HG03457 (cell line): ENCODE measurements at regions not wholly inside any gene's neighbourhood (a gene's known extent, or its start where the extent isn't known, plus 50 kb on each side); places are given as distances from the start of the nearest gene placed in this dataset.
"Not testable (repeated sequence)": the region's sequence is repeated elsewhere in the genome, so short reads cannot be mapped to it uniquely, and the experiment has no call there.

Experiments used
- ATAC-seq: cut with Tn5 transposase; IDR thresholded peaks from one replicate; pipeline ENCODE4 v1.9.1; 2021; ENCODE audit warnings: moderate number of reproducible peaks; ENCODE audit not compliant: unreplicated experiment

DNA sequence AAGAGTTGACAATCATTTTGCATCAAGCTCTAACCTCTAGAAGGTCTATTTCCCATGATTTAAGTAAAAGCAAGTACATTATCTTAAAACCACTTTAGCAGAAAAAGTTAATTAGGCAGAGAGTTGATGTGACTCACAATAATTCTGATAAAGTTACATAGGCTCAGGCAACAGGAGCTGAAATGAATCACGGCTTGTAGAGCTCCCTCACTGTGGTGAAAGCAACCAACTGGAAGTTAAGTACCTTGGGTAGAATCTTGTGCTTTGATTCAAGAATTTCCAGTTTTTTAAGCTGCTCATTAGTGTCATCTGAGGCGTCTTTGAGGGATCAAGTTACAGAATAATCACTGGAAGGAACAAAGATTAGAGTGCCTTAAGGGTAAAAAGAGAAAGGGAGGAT lies 68.9 kb upstream of the NFE2L3 start:
- ATAC-seq: no peak

GRCh38 chr7:26084418-26084817 lies 67.6 kb upstream of the NFE2L3 start:
- ATAC-seq: no peak

GRCh38 chr7:26085771-26086170 lies 66.2 kb upstream of the NFE2L3 start:
- no peak for ATAC-seq

DNA sequence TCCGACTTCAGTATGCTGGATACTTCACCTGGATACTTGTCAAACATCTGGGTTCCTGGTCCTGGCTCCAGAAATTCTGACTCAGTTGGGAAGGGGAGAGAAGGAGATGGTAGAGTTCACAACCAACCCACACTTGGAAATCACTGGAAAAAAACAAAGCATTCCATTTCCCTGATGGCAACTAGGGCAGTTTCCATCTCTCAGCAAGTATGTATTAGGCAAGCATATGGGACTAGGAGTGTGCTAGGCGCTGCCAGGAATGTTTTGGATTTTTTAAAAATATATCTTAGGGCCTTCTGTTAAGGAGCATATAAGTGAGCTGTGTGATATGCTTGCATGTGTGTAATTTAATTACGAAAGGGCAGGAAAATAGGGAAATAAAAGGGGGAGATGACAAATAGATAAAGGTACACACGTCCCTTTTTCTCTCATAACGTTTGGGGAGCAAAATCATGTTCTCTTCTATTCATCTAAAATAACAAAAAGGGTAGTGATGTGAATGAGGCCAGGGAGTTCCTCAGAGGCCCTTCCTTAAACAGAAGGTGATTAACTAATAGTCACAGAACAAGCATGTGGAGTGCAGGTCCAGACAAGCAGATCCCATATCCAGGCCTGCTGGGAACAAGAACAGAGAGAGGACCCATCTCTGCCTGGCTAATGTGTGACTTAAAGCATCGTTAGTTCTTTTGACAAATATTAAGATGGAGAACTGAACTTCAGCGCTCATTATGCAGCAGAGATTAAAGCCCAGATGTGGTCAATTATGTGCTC lies 64.5 kb upstream of the NFE2L3 start:
- no peak for ATAC-seq

DNA sequence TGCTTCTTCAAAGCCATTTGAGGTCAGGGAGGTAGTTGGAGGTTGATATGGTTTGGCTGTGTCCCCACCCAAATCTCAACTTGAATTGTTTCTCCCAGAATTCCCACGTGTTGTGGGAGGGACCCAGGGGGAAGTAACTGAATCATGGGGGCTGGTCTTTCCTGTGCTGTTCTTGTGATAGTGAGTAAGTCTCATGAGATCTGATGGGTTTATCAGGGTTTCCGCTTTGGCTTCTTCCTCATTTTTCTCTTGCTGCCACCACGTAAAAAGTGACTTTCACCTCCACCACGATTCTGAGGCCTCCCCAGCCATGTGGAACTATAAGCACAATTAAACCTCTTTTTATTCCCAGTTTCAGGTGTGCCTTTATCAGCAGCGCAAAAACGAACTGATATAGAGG lies 62.5 kb upstream of the NFE2L3 start:
- not testable (repeated sequence) for ATAC-seq

GRCh38 chr7:26090927-26091519 lies 61.0 kb upstream of the NFE2L3 start:
- no peak for ATAC-seq

- ATAC-seq: no peak
Observed at GRCh38 chr7:26091933-26092332, 60.1 kb upstream of the NFE2L3 start.

GRCh38 chr7:26093023-26093422 lies 59.0 kb upstream of the NFE2L3 start:
- ATAC-seq: no peak

DNA sequence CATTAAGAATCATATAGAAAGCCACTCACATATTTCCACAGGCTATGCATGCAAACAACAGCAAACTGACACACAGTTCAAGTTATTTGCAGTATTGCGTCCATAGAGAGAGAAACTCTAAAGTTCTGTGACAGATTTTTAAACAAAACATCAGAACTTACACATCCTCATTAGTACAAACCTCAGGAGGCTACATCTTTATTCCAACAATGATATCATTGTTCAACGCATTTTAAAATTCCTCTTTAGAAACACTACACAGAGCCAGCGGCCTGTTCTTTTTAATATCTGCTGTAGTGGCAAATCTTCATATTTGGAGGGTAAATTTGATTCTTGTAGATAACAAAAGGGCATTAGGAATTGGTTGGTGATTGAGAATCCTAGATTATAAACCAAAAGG lies 55.9 kb upstream of the NFE2L3 start:
- no peak for ATAC-seq

- ATAC-seq: no peak
Observed at GRCh38 chr7:26097837-26098668, 53.9 kb upstream of the NFE2L3 start.

GRCh38 chr7:26099236-26099635 lies 52.8 kb upstream of the NFE2L3 start:
- no peak for ATAC-seq

GRCh38 chr7:26100406-26101339 lies 51.3 kb upstream of the NFE2L3 start:
- no peak for ATAC-seq

DNA sequence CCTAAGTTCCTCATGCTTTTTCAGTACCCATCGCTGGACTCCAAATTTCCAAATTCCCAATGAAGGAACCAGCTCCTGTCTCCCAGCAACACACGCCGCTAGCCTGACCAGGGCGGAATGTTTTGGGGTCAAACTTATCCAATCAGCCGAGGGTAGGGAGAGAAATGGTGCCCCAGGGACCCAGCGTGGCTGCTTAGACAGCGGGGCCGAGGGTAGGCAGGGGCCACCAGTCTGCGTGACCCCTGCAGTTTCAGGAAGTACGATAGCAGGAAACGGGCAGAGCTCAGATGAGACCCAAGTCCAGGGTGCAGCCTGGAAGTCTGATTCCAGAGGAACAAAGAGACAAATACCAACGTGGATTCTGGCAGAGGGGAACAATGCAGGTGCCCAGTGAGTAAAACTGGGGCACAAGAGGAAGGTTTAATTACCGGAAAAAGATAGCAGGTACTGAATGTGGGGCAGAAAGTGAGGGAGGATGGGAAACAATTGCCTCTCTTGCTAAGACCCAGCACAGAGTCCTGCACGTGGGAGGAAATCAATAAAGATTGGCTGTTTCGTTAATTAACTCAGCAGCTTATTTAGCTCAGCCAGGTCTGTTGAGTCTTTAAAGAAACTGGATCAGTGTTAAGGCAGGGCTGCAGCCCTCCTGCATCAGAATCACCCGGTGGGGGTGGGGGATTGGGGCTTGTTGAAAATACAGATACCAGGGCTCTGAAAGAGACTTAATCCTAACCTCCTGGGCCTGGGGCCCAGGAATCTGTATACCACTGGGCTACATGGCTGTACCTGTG lies 50.4 kb upstream of the NFE2L3 start:
- no peak for ATAC-seq

GRCh38 chr7:26102176-26102575 lies 49.8 kb upstream of the NFE2L3 start:
- no peak for ATAC-seq
